Spleen (tissue), 11 donors: ENCODE measurements at regions not wholly inside any gene's neighbourhood (a gene's known extent, or its start where the extent isn't known, plus 50 kb on each side); places are given as distances from the start of the nearest gene placed in this dataset.

Source experiments
- DNase-seq: peaks from one replicate; pipeline ENCODE4 v3.0.0-alpha.2; 2020
- H3K27ac ChIP-seq, 8 donors: fragments of 200-600 bp; sonication (generic) in 7 of 8; 1 replicate in 4 of 8; 2 replicates in 4 of 8; pipeline versions ENCODE4 v1.5.0 to v1.8.0; 2016 to 2021; ENCODE audit warnings: inconsistent platforms in 4 of 8, mild to moderate bottlenecking in 4 of 8, moderate library complexity in 1 of 8
- H3K27me3 ChIP-seq, 7 donors: fragments of 200-600 bp; sonication (generic) in 6 of 7; replicated peaks in 1 of 7; 1 replicate in 4 of 7; 2 replicates in 3 of 7; pipeline versions ENCODE4 v1.5.0 to v1.8.0; 2016 to 2021; ENCODE audit warnings: inconsistent platforms in 3 of 7, mild to moderate bottlenecking in 1 of 7
- H3K36me3 ChIP-seq, 6 donors: fragments of 200-600 bp; sonication (generic) in 5 of 6; 1 replicate in 4 of 6; 2 replicates in 2 of 6; pipeline versions ENCODE4 v1.5.0 to v1.8.0; 2016 to 2021; ENCODE audit warnings: inconsistent platforms in 2 of 6
- H3K4me1 ChIP-seq, 6 donors: fragments of 200-600 bp; sonication (generic) in 5 of 6; 1 replicate in 3 of 6; 2 replicates in 3 of 6; pipeline versions ENCODE4 v1.5.0 to v1.8.0; 2016 to 2021; ENCODE audit warnings: inconsistent platforms in 3 of 6
- H3K4me3 ChIP-seq, 8 donors: fragments of 200-600 bp; sonication (generic) in 7 of 8; 1 replicate in 4 of 8; 2 replicates in 4 of 8; pipeline versions ENCODE4 v1.5.0 to v1.8.0; 2016 to 2021; ENCODE audit warnings: inconsistent platforms in 4 of 8, mild to moderate bottlenecking in 4 of 8, moderate library complexity in 2 of 8
- H3K9me3 ChIP-seq, 8 donors: fragments of 200-600 bp; sonication (generic) in 7 of 8; 1 replicate in 4 of 8; 2 replicates in 4 of 8; pipeline versions ENCODE4 v1.5.0 to v1.8.0; 2016 to 2021; ENCODE audit warnings: inconsistent platforms in 4 of 8
- POLR2A ChIP-seq, 3 donors: fragments of 450-650 bp; IDR thresholded peaks; one replicate each; pipeline ENCODE4 v1.5.1; 2017; ENCODE audit warnings: antibody characterized with exemption in 3 of 3, mild to moderate bottlenecking in 1 of 3
- POLR2AphosphoS5 ChIP-seq, 3 donors: sonication (generic); formaldehyde crosslinking; IDR thresholded peaks; one replicate each; pipeline ENCODE4 v1.5.1; 2017; ENCODE audit warnings: antibody characterized with exemption in 3 of 3
- WGBS, 5 donors: extraction: QIAGEN DNeasy Blood & Tissue Kit in 3 of 5; methylation state at CpG; one replicate each; pipeline versions ENCODE4 v1.1.5 to v1.1.7; 2013 to 2018; 5-methylcytosine and 5-hydroxymethylcytosine counted together
- intact Hi-C: fragments of 100-400 bp; cut with DNase I; formaldehyde crosslinking; loops from one replicate; pipeline ENCODE4 v1.15.0; 2023; ENCODE audit warnings: low total_unique reads
- TF ChIP-seq, protein P1 (sequence below), 11 experiments: fragments of 200-600 bp in 7 of 11; fragments of 450-650 bp in 4 of 11; sonication (generic) in 4 of 11; IDR thresholded peaks in 8 of 11; conservative IDR thresholded peaks in 3 of 11; 1 replicate in 7 of 11; 2 replicates in 4 of 11; pipeline versions ENCODE4 v1.4.0 to v1.8.0; 2016 to 2021; ENCODE audit warnings: antibody characterized with exemption in 11 of 11, inconsistent platforms in 4 of 11, mild to moderate bottlenecking in 1 of 11
- donor health status: healthy with polysubstance abuse.
- donor health status: DM: no; HTN: no; CAD: no; lungs with moderate emphysema.
- donor health status: DM: no; HTN: no; CAD: no.
- donor health status: Bipolar disorder and iron deficiency.
- donor health status: healthy.
- donor health status: DM: no; HTN: no; CAD: no.
- donor health status: DM: yes; HTN: yes; CAD: no.

DNA sequence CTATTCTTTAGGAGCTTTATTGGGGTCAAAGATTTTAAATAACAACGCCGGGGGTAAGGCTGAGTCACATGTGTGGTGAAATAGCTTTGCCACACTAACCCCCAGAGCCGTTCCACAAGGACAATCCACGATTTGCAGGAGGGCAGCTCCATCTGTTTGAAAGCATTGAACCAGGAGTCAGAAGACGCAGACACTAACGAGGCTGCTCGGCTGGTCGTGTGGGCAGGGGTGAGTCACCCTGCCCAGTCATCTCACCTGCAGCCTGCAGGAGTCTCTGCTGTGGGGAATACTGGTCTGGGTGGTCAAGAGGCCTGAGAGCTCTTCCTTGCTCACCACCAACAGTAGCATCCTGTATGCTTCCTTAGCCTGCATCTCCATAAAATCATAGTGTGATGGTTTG is 149.2 kb upstream of the NCK2 start:
- Histone ChIP-seq H3K4me1 (no peaks in the 10 kb centered on the region), H3K4me3 (no peak overlapping the region), H3K27me3 (no peaks in the 10 kb centered on the region), H3K36me3 (no peaks in the 10 kb centered on the region), H3K9me3 (peaks cover 0 to 4% (median under 1%) of the 10 kb centered on the region in 8 donors), H3K27ac (no peak overlapping the region)
- DNase-seq = no peak
- intact Hi-C loops = no loop called here
- 74 to 87% (median 79%) methylated on average over 6 to 8 of the region's 8 CpGs for WGBS, 5 donors
- TF ChIP-seq POLR2A (IDR thresholded peaks at IDR 0.05) = no peak
- TF ChIP-seq, protein P1, sequence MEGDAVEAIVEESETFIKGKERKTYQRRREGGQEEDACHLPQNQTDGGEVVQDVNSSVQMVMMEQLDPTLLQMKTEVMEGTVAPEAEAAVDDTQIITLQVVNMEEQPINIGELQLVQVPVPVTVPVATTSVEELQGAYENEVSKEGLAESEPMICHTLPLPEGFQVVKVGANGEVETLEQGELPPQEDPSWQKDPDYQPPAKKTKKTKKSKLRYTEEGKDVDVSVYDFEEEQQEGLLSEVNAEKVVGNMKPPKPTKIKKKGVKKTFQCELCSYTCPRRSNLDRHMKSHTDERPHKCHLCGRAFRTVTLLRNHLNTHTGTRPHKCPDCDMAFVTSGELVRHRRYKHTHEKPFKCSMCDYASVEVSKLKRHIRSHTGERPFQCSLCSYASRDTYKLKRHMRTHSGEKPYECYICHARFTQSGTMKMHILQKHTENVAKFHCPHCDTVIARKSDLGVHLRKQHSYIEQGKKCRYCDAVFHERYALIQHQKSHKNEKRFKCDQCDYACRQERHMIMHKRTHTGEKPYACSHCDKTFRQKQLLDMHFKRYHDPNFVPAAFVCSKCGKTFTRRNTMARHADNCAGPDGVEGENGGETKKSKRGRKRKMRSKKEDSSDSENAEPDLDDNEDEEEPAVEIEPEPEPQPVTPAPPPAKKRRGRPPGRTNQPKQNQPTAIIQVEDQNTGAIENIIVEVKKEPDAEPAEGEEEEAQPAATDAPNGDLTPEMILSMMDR (IDR thresholded peaks at IDR 0.05 in 8 of 11, conservative IDR thresholded peaks at IDR 0.05 in 3 of 11) = no peak
- no peak for TF ChIP-seq POLR2AphosphoS5 (IDR thresholded peaks at IDR 0.05)

DNA sequence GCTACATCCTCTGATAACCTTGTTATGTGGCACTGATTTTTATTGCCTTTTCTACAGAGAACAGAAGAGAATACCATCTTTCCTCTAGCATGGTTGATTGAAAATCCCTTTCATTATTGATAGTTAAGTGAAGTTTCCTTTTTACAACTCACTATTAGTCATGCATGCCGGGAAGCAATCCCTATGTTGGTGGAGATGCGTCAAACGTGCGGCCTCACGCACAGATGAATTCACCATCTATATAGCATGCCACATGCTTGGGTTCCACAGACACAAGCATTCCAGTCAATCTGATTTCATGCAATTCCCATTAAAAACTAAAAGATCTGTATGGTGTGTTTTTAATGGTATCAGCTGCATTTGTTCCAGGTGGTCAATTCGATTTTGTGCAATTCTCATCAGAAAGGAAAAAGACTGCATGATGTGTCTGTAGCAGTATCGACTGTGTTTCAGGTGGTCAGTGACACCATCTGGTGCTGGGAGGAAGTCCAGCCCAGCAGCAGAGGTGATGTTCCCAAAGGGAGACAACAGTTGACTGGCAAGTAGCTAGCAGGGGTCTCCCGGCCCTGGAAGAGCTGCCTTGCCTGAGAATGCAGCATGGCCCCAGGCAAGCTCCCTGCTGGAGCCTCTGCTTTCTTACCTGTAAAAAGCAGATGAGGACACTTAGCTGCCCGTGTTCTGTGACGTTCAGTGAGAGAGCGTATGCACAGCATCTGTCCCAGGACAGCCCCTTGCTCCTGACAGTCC is 151.3 kb upstream of the NCK2 start:
- 84 to 93% (median 90%) methylated on average over 11 of the region's 11 CpGs for WGBS, 5 donors
- no peaks in the 10 kb centered on the region for H3K36me3 ChIP-seq
- H3K9me3 ChIP-seq = peaks cover 0 to 25% (median 17%) of the 10 kb centered on the region in 8 donors
- H3K4me1 ChIP-seq = no peaks in the 10 kb centered on the region
- no peak for DNase-seq
- TF ChIP-seq POLR2AphosphoS5 (IDR thresholded peaks at IDR 0.05) (no peak), POLR2A (IDR thresholded peaks at IDR 0.05) (no peak)
- TF ChIP-seq, protein P1 (IDR thresholded peaks at IDR 0.05 in 8 of 11, conservative IDR thresholded peaks at IDR 0.05 in 3 of 11) = no peak
- H3K4me3 ChIP-seq = no peak overlapping the region
- intact Hi-C loops = no loop called here
- no peak overlapping the region for H3K27ac ChIP-seq
- no peaks in the 10 kb centered on the region for H3K27me3 ChIP-seq

DNA sequence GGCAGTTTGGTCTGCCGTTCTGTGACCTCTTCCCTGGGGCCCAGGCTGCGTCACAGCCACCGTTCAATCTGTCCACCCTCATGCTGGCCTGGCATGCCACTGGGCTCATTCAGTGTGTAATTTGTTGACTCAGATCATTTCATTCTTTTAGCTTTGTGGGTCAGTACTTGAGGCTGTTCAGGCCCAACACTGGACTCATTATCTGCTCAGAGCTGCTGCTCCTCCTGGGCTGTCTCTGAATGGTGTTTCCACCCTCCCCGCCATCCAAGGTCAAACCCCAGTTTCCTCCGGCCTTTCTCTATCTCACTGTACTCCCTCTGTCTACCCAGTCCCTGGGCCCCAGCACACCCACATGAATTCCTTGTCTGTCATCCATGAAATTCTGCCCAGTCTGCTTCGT is 152.4 kb upstream of the NCK2 start:
- intact Hi-C loops = no loop called here
- H3K27me3 ChIP-seq = no peaks in the 10 kb centered on the region
- TF ChIP-seq POLR2AphosphoS5 (IDR thresholded peaks at IDR 0.05) (no peak), POLR2A (IDR thresholded peaks at IDR 0.05) (no peak)
- TF ChIP-seq, protein P1 (IDR thresholded peaks at IDR 0.05 in 8 of 11, conservative IDR thresholded peaks at IDR 0.05 in 3 of 11) = no peak
- no peak overlapping the region for H3K4me3 ChIP-seq
- no peak for DNase-seq
- H3K4me1 ChIP-seq = no peaks in the 10 kb centered on the region
- peaks cover 0 to 33% (median 21%) of the 10 kb centered on the region in 8 donors for H3K9me3 ChIP-seq
- H3K27ac ChIP-seq = no peak overlapping the region
- 76 to 87% (median 84%) methylated on average over 6 of the region's 6 CpGs for WGBS, 5 donors
- H3K36me3 ChIP-seq = no peaks in the 10 kb centered on the region

DNA sequence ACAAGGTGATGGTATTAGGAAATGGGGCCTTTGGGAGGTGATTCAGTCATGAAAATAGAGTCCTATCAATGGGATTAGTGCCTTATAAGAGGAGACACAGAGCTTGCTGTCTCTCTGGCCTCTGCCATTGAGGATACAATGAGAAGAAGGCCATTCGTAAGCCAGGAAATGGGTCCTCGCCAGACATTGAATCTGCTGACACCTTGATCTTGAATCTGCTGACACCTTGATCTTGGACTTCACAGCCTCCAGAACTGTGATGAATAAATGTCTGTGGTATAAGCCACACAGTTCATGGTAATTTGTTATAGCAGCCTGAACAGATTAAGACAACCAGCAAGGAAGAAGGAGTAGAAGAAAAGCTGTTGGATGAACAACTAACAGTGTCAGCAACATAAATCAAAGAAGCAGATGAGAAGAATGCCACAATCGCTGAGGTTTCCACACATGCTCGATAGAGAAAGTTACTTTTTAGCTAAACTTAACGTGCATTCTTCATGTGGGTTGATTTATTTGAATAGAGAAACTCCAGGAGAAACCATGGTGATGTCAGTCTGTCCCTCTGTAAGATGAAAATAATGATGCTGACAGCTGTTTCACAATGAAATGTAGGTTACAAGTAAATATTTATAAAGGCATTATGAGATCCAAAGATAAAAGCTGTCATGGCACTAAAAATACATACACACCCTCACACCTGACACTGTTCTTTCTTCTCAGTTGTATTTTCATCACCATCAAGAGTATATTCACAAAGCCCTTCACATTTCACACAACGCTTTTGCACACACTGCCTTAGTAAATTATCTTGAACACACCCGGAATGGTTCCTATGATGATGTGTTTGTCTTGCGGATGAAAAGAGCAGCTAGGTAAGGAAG is 153.7 kb upstream of the NCK2 start:
- Histone ChIP-seq H3K4me1 (no peaks in the 10 kb centered on the region), H3K27ac (no peak overlapping the region), H3K4me3 (no peak overlapping the region), H3K27me3 (no peaks in the 10 kb centered on the region), H3K36me3 (no peaks in the 10 kb centered on the region), H3K9me3 (peaks cover 0 to 33% (median 21%) of the 10 kb centered on the region in 8 donors)
- DNase-seq = no peak
- intact Hi-C loops = no loop called here
- 77 to 87% (median 85%) methylated on average over 8 of the region's 8 CpGs for WGBS, 5 donors
- no peak for TF ChIP-seq POLR2AphosphoS5 (IDR thresholded peaks at IDR 0.05)
- TF ChIP-seq, protein P1 (IDR thresholded peaks at IDR 0.05 in 8 of 11, conservative IDR thresholded peaks at IDR 0.05 in 3 of 11) = no peak
- TF ChIP-seq POLR2A (IDR thresholded peaks at IDR 0.05) = no peak
